BJ (cell line): ENCODE measurements at regions not wholly inside any gene's neighbourhood (a gene's known extent, or its start where the extent isn't known, plus 50 kb on each side); places are given as distances from the start of the nearest gene placed in this dataset.

Experiments
- CTCF ChIA-PET: fragments of 350-600 bp; formaldehyde crosslinking; extraction: SDS; loops from one replicate; lab custom pipeline; 2021; ENCODE audit warnings: antibody characterized with exemption, inconsistent platforms; lab: Yijun Ruan, JAX
- POLR2A ChIA-PET: fragments of 300-600 bp; sonication (Branson Sonifier 250); formaldehyde crosslinking; extraction: SDS; loops from one replicate; lab custom pipeline; 2021; ENCODE audit warnings: antibody characterized with exemption; lab: Charles Lee
- DNase-seq: peaks from one replicate; pipeline ENCODE4 v3.0.0-alpha.2; 2011; ENCODE audit warnings: low read depth
- H3K27me3 ChIP-seq: 2 replicates; pipeline ENCODE4 v1.6.0; 2011; ENCODE audit warnings: low read length; ENCODE audit not compliant: control insufficient read depth, insufficient read depth
- H3K36me3 ChIP-seq: 2 replicates; pipeline ENCODE4 v1.5.1; 2011; ENCODE audit warnings: low read length; ENCODE audit not compliant: control insufficient read depth, insufficient read depth
- H3K4me3 ChIP-seq: 2 replicates; pipeline ENCODE4 v1.5.1; 2011; ENCODE audit warnings: low read depth, mild to moderate bottlenecking, control low read depth, low read length
- TF ChIP-seq, protein P1 (sequence below): IDR thresholded peaks from 2 replicates; pipeline ENCODE4 v1.5.1; 2011; ENCODE audit warnings: low read depth, mild to moderate bottlenecking, control low read depth, inconsistent platforms, low read length, moderate library complexity; ENCODE audit not compliant: insufficient read depth

DNA sequence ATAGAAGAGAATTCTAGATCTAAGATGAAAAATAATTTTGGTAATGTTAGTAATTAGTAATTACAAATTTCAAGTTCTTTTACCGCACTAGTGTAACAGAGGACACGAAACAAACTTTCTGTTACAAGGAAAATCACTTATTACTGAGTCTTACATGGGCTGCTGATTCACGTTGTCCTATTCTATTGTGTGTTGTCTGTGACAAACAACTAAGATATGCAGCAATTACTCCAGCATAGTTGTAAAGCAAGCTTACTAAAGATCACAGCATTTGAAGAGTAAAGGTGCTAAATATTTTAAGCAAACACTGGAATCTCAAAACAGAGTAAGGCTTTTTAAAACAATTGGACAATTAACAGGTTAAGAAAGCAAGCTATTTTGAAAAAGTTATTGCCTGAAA, 502.3 kb downstream of the KCNT2 start:
- no peaks in the 10 kb centered on the region for H3K36me3 ChIP-seq
- ChIA-PET POLR2A (no interaction called here), CTCF (no interaction called here)
- TF ChIP-seq, protein P1, sequence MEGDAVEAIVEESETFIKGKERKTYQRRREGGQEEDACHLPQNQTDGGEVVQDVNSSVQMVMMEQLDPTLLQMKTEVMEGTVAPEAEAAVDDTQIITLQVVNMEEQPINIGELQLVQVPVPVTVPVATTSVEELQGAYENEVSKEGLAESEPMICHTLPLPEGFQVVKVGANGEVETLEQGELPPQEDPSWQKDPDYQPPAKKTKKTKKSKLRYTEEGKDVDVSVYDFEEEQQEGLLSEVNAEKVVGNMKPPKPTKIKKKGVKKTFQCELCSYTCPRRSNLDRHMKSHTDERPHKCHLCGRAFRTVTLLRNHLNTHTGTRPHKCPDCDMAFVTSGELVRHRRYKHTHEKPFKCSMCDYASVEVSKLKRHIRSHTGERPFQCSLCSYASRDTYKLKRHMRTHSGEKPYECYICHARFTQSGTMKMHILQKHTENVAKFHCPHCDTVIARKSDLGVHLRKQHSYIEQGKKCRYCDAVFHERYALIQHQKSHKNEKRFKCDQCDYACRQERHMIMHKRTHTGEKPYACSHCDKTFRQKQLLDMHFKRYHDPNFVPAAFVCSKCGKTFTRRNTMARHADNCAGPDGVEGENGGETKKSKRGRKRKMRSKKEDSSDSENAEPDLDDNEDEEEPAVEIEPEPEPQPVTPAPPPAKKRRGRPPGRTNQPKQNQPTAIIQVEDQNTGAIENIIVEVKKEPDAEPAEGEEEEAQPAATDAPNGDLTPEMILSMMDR, result no peak
- no peaks in the 10 kb centered on the region for H3K27me3 ChIP-seq
- DNase-seq, result no peak
- no peak overlapping the region for H3K4me3 ChIP-seq

DNA sequence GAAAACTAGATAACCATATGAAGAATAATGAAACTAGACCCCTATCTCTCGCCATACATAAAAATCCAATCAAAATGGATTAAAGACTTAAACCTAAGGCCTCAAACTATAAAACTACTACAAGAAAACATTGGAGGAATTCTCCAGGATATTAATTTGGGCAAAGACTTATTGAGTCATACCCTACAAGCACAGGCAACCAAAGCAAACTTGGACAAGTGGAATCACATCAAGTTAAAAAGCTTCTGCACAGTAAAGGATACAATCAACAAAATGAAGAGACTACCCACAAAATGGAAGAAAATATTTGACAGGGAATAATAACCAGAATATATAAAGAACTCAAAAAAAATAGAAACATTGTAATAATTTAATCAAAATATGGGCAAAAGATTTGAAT, 505.4 kb downstream of the KCNT2 start:
- POLR2A ChIA-PET, result no interaction called here
- Histone ChIP-seq H3K36me3 (no peaks in the 10 kb centered on the region), H3K27me3 (no peaks in the 10 kb centered on the region), H3K4me3 (no peak overlapping the region)
- TF ChIP-seq, protein P1, result no peak
- DNase-seq, result no peak
- CTCF ChIA-PET, result no interaction called here

DNA sequence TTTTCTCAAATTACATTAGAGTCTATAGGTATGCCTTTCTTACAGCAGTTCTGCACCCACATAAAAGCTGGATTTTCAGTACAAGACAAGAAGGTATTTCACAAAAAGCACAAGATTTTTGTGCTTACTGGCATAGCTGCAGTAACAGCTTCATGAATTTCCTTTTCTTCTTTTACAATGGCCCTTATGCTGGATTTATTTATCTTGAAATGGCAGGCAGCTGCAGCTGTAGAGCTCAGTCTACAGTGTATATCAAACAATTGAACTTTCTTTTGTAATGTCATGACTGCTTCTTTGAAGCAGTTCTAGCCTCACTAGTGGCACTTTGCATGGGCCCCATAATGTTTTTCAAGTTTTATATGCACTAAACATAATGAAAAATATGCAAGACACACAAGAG, 510.2 kb downstream of the KCNT2 start:
- CTCF ChIA-PET, result no interaction called here
- TF ChIP-seq, protein P1, result no peak
- POLR2A ChIA-PET, result no interaction called here
- Histone ChIP-seq H3K27me3 (no peaks in the 10 kb centered on the region), H3K36me3 (no peaks in the 10 kb centered on the region), H3K4me3 (no peak overlapping the region)
- no peak for DNase-seq

DNA sequence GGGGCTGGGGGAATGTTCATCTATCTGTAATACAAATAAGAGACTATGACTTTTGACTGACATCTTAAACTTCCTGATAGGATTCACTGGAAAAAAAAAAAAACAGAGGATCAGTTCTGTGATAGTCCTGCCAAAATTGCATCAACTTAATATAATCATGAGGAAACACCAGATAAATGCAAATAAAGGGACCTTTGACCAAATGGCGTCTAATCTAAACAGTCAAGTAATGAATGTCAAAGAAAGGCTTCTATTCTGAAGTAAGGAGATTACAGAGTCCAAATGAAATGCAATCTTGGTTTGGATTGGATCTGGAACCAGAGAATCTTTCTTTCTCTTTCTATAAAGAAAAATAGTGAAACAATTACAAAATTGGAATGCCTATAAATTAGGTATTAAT, 513.4 kb downstream of the KCNT2 start:
- TF ChIP-seq, protein P1, result no peak
- Histone ChIP-seq H3K27me3 (no peaks in the 10 kb centered on the region), H3K36me3 (no peaks in the 10 kb centered on the region), H3K4me3 (no peak overlapping the region)
- POLR2A ChIA-PET, result no interaction called here
- no peak for DNase-seq
- CTCF ChIA-PET, result no interaction called here

DNA sequence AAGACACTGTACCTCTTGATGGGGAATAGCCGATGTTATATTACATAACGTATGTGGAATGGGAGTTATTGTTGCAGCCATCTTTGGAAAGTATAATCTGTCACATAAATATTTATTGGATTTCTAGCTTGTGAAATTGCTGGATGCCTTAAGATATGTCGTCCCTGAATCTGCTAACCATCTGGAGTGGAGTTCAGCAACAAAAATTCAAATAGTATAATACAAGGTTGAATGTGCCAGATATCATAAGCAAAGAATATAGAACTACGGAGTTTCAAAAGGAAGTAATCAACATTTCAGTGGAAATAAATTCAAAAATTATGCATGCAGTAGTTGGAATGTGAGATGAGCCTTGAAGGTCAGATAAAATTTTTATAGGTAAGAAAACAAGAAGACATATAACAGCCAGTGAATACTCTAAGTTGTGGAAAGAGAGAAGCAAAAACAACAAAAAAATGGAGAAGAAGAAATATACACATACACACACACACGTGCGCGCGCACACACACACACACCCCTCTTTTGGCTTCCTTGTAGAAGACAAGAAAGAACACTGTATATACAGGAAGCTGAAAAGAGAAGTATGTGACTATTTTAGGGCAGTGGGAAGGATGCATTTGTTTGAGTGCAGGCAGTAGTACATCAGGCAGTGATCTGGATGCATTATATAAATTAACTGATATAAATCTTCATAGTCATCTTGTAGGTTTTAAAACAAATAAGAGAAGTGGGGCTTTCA, 516.7 kb downstream of the KCNT2 start:
- TF ChIP-seq, protein P1, result no peak
- ChIA-PET CTCF (no interaction called here), POLR2A (no interaction called here)
- no peak for DNase-seq
- no peaks in the 10 kb centered on the region for H3K27me3 ChIP-seq
- H3K36me3 ChIP-seq, result no peaks in the 10 kb centered on the region
- no peak overlapping the region for H3K4me3 ChIP-seq
